GM19043 (cell line): ENCODE measurements at regions not wholly inside any gene's neighbourhood (a gene's known extent, or its start where the extent isn't known, plus 50 kb on each side); places are given as distances from the start of the nearest gene placed in this dataset.
A peak's percentile ranks its signal among the peaks of the same experiment; 100 is the strongest.

Experiments
- ATAC-seq: cut with Tn5 transposase; IDR thresholded peaks from one replicate; pipeline ENCODE4 v1.9.1; 2021; ENCODE audit warnings: low read depth; ENCODE audit not compliant: unreplicated experiment

DNA sequence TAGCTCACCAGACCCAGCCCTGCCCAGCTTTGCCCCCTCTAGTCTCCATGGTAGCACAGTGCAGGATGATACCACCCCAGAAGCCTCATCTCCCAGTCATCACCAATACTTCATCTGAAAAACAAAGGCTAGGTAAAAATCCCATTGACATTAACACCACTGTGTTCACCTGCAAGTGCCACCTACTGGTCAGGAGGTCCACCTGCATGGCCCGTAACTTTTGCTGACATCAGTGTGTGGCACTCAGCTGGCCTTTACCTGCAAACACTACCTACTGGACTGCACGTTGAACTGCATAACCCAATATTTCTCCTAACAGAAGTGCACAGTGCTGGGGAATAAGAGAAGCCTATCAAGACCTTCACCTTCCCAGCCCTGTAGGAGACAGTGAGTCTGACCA, 234.7 kb upstream of the ADGRB3 start:
- ATAC-seq = no peak

DNA sequence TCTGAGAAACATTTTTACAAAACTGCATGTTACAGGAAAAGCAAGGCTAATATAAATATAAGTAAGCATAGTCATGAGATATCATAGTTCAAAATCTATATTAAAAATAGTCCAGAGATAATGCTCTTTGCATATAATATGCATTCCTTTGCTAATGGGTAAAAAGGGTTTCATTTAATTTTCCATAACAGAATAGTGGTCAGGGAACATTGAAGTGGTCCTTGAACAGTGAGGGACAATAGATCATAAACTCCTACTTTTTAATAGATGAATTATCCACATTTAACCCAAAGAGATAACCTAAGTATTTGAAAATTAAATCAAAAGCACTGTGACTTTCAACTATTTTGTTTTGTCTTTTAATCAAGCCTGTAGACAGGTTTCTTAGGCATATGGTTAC, 243.1 kb upstream of the ADGRB3 start:
- no peak for ATAC-seq

DNA sequence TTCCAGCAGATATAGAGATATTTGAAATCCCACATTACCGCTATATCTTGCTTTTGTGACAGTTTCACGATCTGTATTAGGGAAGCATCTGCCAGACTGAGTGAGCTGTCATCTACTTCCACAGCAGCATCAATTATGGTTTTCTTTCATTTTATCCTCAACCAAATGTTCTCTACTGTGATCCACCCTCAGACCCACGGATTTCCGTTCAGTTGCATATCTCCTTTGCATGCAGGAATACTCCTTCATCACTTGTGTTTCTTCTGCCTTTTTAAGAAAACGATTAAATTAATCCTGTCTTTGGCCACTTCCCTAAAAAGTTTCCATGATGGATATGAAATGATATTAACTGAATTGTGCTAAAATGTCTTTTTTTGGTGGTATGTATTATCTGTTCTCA, 262.1 kb upstream of the ADGRB3 start:
- ATAC-seq = no peak

DNA sequence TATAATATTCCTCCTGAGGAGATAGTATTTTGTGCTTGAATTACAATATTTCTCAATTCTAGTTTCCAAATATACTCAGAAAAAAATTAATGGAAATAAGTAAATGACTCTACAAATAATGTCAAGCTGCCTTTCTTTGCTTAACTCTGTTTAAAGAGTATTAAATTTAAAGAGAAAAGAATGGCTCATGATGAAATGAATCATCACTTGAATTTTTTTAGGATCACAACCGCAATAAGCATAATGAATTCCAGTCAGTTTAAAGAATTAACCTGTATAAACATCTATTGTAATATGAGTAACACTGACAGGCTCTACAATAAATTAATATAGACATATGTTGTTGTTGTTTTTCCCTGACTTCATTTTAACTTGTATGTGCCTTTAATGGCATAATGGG, 266.2 kb upstream of the ADGRB3 start:
- no peak for ATAC-seq

DNA sequence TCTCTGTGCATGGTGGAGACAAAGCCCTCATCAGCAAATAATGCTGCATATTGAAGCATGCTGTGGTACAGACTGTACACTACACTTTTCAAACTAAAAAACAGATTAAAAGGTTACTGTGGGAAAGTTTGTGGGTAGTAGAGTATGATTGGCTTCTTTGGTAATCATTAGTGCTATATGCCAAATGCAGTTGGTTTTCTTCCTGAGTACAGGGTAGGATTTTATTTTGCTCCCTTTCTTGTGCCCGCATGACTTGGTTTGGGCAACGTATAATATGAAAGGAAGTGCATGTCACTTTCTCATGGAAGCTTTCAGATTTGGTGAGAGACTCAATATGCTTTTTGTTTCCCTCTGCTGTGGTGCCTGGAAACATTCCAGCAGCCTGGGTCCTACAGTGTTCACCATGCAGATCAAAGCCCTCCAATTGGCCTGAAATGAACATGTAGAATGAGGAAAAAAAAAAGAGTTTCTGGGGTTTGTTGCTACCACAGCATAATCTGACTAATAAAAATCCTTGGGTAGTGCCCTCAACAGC, 270.7 kb upstream of the ADGRB3 start:
- no peak for ATAC-seq

DNA sequence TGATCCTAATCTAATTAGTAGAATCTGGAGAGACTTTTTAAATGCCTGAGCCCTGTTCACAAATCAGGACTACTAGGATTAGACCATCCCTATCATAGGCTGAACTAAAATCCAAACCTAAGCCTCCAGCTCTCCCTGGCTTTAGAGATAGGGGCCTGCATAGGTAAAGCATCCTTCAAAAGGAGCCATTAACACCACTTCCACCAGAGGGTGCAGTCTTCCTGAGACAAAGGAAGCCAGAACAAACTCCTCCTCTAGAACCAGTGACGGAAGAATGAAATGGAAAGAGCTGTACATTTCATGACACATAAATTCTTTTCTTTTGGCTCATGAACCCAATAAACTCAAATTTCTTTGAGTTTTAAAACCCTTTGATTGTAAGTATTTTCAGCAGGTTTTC, 291.2 kb upstream of the ADGRB3 start:
- peak; percentile 80 for ATAC-seq

DNA sequence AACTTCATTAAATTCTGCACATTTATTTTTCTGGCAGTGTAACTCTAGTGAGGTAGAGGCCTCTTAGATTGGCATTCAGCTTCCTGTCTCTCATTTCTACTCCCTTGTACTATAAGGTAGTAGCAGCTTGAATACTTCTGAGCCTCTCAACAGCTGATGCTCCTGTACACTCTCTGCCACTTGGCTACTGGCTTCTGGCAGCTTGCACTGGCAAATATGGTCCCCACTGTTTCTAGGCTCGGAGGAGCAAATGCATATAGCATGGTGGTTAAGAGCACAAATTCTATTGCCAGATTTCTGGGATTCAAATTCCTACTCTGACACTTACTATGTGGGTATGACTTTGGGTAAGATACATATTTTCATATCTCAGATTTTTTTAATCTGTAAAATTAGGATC, 292.8 kb upstream of the ADGRB3 start:
- no peak for ATAC-seq

DNA sequence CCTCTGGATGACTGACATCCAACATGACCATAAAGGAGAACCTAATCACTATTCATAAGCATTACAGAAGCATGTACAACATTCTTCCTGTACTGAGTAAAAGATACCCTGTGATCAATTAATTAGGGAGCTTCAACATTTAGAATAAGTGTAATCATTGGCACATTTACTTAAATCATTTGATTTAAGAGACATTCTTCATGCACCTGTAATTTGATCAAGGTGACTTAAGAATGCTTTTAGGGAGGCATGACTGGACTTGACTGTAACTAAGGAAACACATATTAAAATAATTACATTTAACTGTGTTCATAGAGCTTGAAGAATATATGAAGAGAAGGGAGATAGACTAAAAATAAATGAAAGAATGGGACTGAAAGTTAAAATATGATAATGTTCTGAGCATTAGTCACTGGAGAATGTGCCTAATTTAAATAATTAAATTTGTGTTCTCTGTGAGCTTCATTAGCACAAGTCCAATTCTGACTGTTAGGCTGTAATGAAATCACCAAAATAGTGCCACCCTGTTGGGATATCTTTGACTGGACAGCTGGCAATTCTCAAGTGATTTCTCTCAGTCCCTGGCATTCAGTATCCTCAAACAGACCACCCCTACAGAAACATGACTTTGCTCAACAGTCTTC, 295.5 kb upstream of the ADGRB3 start:
- ATAC-seq = no peak

DNA sequence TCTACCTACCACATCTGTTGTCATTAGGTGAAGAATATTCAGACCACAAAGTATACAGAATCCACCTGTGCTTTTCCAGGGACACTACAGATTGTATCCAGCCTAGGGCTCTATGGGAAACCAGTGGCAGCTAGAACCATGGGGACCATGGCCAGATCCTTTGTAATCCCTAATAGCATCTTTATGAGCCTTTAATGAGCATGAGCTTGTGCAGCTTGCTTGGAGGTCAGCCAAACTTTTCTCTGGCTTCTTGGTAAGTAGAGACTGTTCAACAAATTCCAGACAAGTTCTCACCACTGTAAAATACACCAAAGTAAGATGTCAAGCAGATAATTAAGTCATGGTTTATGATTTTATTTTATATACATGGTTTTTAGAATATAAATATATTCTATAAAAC, 301.6 kb upstream of the ADGRB3 start:
- ATAC-seq = no peak

DNA sequence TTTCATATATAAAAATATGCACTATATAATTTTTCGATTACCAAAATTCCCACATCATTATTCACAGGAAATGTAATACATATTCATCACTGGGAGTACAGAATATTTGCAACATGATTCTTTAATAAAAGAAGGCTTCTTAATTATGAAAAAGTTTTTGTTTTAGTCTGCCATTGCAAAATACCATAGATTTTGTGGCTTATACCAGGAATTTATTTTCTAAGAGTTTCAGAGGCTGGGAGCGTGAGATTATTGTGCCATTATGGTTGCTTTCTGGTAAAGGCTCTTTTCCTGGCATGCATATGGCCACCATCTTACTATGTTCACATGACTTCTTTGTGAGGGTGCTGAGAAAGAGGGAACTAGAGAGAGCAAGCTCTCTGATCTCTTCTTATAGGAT, 306.9 kb upstream of the ADGRB3 start:
- ATAC-seq = no peak

DNA sequence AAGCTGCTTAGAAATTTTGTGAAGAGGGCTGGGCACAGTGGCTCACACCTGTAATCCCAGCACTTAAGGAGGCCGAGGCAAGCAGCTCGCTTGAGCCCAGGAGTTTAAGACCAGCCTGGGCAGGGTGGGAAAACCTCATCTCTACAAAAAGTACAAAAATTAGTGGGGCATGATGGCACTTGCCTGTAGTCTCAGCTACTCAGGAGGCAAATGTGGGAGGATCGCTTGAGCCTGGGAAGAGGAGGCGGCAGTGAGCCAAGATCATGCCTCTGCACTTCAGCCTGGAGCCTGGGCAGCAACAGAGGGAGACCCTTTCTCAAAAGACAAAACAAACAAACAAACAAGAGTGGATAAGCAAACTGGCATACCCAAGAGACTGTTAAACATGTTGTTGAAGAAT, 308.3 kb upstream of the ADGRB3 start:
- no peak for ATAC-seq

DNA sequence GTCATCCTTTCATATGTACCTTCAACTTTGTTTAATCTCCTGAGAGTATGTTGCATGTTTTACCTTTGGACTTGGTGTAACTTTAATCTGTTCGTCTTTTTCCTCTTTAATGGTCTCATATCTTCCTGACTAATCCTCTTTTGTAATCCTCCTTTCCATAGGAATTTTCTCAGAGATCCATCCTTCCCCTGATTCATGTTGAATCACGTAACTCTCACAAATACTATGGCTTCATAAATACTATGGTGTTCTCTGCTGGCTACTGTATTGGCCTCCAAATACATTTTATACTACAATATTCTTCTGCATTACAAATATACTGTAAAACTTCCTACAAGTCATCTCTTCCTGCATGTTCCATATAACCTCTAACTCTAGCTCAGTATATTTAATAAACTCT, 317.7 kb upstream of the ADGRB3 start:
- ATAC-seq = no peak

DNA sequence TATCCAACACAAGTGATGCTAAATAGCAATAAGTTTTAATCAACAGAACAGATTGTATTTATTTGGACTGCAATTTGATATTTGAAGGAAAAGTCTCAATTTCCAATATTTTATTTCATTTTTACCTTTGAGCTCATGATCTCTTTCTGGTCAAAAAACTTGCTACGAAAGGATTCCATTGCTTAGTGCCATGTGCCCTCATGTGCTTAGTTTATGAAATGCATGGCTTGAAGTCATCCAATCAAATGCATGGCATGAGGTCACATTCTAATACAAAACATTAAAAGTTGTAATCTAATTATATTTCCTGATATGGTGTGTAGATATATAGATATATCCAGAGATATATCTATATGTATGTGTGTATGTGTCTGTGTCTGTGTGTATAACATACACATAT, 321.2 kb upstream of the ADGRB3 start:
- ATAC-seq = no peak

DNA sequence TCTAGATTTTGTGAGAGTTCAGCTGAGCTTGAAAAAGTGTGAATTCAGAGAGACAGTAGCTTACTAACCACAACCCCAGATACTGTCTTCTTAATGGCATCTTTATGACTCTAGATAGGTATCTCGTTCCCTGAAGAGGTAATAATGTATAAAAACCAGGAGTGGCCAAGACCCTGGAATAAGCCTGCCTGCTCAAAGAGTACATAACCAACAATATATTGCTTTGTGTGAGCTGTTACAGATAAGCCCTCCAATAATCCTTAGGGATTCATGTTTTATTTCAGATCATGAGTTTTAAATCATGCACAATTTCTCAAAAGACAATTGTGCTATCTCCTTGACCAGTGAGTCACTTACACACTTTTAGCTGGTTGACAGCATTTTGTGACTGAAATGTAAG, 327.8 kb upstream of the ADGRB3 start:
- no peak for ATAC-seq

DNA sequence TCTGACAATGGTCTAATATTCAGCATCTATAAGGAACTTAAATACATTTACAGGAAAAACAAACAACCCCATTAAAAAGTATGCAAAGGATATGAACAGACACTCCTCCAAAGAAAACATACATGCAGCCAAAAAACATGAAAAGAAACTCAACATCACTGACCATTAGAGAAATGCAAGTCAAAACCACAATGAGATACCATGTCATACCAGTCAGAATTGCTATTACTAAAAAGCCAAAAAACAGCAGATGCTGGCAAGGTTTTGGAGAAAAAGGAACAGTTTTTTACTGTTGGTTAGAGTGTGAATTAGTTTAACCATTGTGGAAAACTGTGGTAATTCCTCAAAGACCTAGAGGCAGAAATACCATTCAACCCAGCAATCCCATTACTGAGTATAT, 339.0 kb upstream of the ADGRB3 start:
- no peak for ATAC-seq

DNA sequence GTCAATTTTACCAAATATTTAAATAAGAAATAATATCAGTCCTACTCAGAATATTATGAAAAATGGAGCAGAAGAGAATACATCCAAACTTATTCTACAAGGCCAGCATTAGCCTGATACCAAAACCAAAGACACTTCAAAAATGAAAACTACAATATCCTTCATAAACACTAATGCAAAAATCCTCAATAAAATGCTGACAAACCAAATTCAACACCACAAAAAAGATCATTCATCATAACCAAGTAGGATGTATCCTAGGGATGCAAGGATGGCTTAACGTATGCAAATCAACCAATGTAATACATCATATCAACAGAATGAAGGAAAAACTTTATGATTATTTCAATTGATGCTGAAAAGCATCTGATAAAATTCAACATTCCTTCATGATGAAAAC, 352.4 kb upstream of the ADGRB3 start:
- no peak for ATAC-seq

DNA sequence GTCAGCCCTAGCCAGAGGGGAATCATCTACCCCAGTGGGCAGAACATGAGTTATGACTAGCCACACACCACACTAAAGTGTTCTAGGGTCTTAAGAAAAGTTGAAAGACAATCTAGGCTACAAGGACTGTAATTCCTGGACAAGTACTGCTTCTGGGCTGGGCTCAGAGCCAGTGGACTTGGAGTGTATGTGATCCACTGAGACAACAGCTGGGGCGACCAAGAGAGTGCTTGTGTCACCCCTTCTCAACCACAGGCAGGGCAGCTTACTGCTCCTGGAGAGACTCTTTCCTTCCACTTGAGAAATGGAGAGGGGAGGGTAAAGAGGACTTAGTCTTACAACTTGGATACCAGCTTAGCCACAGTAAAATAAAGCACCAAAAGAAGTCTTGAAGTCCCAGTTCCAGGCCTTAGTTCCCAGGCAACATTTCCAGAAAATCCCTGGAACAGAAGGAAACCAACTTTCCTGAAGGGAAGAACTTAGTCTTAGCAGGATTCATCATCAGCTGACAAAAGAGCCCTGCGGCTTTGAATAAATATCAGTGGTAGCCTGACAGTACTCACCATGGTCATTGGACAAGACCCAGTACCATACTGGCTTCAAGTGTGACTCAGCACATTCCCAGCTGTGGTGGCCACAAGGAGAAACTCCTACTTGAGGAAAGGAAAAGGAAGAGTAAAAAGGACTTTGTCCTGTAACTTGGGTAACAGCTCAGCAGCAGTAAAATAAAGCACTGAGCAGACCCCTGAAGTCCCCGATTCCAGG, 355.1 kb upstream of the ADGRB3 start:
- no peak for ATAC-seq

DNA sequence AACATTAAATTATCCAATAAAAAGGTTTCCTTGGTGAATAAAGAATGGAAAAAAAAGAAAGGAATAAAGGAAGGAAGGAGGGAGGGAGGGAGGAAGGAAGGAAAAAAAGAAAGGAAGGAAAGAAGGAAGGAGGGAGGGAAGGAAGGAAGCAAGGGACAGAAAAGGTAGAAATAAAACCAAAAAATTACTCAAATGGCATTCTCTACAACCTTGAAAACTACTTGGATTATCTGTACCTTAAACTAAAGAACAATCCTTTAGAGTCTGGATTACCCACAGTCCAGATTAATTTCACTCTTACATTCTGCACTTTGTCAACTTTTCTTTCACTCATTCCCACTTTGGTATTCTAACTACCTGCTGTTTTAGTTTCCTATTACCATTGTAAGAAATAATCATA, 361.8 kb upstream of the ADGRB3 start:
- no peak for ATAC-seq

DNA sequence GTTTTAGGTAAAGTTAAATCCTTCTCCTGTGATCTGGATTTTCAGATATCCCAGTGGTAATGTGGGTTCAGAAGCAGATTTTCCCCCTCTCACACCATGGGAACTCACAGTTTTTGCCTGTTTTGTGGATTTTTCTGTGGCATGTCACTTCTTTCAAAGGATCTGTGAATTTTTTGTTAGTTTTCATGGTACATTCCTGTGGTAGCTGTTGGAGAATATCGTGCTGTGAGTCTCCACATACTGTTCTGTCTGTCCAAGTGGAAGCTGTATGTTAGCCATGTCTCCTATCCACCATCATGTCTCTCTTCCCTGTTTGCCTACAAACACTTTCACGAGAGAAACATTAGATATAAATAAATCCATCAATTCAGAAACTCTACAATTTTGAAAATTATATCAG, 378.7 kb upstream of the ADGRB3 start:
- no peak for ATAC-seq

DNA sequence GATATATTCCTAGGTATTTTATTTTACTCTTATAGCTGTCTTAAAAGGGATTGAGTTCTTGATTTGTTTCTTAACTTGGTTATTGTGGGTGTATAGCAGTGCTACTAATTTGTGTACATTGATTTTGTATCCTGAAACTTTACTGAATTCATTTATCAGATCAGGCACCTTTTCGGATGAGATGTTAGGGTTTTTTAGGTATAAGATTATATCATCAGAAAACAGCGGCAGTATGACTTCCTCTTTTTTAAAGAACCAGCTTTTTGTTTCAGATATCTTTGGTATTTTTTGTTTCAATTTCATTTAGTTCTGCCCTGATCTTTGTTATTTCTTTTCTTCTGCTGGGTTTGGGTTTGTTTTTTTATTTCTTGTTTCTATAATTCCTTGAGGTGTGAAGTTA, 382.4 kb upstream of the ADGRB3 start:
- ATAC-seq = peak; percentile 61

DNA sequence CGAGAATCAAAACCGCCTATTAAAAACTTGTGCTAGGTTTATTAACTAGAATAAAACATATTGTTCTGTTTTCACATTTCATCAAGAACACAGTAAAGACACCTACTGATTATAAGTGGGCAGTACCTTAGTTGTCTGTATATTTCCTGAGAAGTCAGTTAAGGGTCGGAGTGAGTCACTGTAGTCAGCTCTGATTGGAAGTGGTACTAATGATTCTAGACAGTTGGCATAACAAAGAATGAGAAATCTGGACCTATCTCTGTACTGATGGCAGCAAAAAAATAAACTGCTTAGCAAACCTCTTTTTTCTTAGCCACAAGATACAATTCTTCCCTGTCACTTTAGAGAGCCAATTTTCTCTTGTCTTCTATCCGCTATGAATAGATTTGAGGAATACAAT, 387.3 kb upstream of the ADGRB3 start:
- ATAC-seq = no peak

DNA sequence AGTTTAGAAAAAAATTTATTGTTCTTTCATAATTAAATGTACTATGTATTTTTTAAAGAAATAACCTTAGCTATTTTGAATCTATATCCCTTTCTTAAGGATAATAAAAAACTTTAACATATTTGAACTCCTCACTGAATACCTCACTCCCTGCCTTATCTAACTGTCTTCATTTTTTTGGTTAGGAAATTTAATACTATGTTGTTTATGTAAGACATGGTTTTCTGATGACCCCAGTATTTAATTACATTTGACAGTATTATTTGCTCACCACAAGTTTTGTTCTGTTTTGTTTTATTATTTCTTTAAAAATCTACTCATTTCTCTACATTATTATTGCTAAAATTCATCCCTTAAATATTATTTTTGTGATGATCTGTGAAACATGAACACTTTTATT, 394.4 kb upstream of the ADGRB3 start:
- ATAC-seq = no peak
